GM12872 (cell line): ENCODE measurements at regions not wholly inside any gene's neighbourhood (a gene's known extent, or its start where the extent isn't known, plus 50 kb on each side); places are given as distances from the start of the nearest gene placed in this dataset.

Experiments used
- CTCF ChIP-seq: IDR thresholded peaks from 3 replicates; pipeline ENCODE4 v1.5.1; 2011; ENCODE audit warnings: low read depth, mild to moderate bottlenecking, low read length, moderate library complexity; ENCODE audit not compliant: insufficient read depth

- TF ChIP-seq CTCF = peak; percentile 62
Observed at GRCh38 chr17:64736804-64737492, 74.8 kb upstream of the SMURF2 start.

GRCh38 chr17:64732336-64733006 is 70.4 kb upstream of the SMURF2 start:
- TF ChIP-seq CTCF = no peak

- TF ChIP-seq CTCF = no peak
Observed at GRCh38 chr17:64729201-64729600, 67.1 kb upstream of the SMURF2 start.

- TF ChIP-seq CTCF = no peak
Observed at GRCh38 chr17:64728041-64728695, 66.1 kb upstream of the SMURF2 start.

GRCh38 chr17:64723781-64724180 is 61.7 kb upstream of the SMURF2 start:
- no peak for TF ChIP-seq CTCF

GRCh38 chr17:64718058-64718457 is 56.0 kb upstream of the SMURF2 start:
- no peak for TF ChIP-seq CTCF
